CD8-positive, alpha-beta memory T cell (primary cell): ENCODE measurements at regions not wholly inside any gene's neighbourhood (a gene's known extent, or its start where the extent isn't known, plus 50 kb on each side); places are given as distances from the start of the nearest gene placed in this dataset.

Experiments
- CTCF ChIA-PET: fragments of 350-600 bp; sonication (Branson Sonifier 250); formaldehyde crosslinking; loops from one replicate; lab custom pipeline; 2021; ENCODE audit warnings: antibody characterized with exemption; lab: Charles Lee
- POLR2A ChIA-PET: fragments of 350-600 bp; sonication (Branson Sonifier 250); formaldehyde crosslinking; loops from one replicate; lab custom pipeline; 2021; ENCODE audit warnings: antibody characterized with exemption; lab: Charles Lee
- DNase-seq, 5 donors: peaks; one replicate each; pipeline versions ENCODE4 v3.0.0 to v3.0.0-alpha.2; 2020 to 2022; ENCODE audit warnings: mixed read lengths in 1 of 5
- H3K27ac ChIP-seq: one replicate; pipeline ENCODE4 v1.7.0; 2013; ENCODE audit warnings: low read depth, mild to moderate bottlenecking, low read length, moderate library complexity
- H3K27me3 ChIP-seq: 2 replicates; pipeline ENCODE4 v1.7.0; 2013; ENCODE audit warnings: low read length, mild to moderate bottlenecking; ENCODE audit not compliant: insufficient read depth, poor library complexity, severe bottlenecking
- H3K36me3 ChIP-seq: 2 replicates; pipeline ENCODE4 v1.7.0; 2013; ENCODE audit warnings: mild to moderate bottlenecking, low read length, moderate library complexity; ENCODE audit not compliant: insufficient read depth
- H3K4me1 ChIP-seq: 2 replicates; pipeline ENCODE4 v1.7.0; 2013; ENCODE audit warnings: mild to moderate bottlenecking, low read length, moderate library complexity; ENCODE audit not compliant: insufficient read depth
- H3K4me3 ChIP-seq: 2 replicates; pipeline ENCODE4 v1.7.0; 2013; ENCODE audit warnings: mild to moderate bottlenecking, low read length
- H3K9me3 ChIP-seq: 2 replicates; pipeline ENCODE4 v1.7.0; 2013; ENCODE audit warnings: mild to moderate bottlenecking, low read length
- H3K27ac Mint-ChIP-seq, 8 donors: one replicate each; pipeline ENCODE4 v1.8.0; 2020 to 2021; ENCODE audit warnings: mixed read lengths in 8 of 8, mild to moderate bottlenecking in 6 of 8, inconsistent platforms in 3 of 8, moderate library complexity in 3 of 8
- H3K27me3 Mint-ChIP-seq, 2 donors: one replicate each; pipeline ENCODE4 v1.8.0; 2020 to 2021; ENCODE audit warnings: mixed read lengths in 2 of 2, mild to moderate bottlenecking in 1 of 2, moderate library complexity in 1 of 2
- H3K36me3 Mint-ChIP-seq, 3 donors: one replicate each; pipeline ENCODE4 v1.8.0; 2020 to 2021; ENCODE audit warnings: mixed read lengths in 3 of 3, inconsistent platforms in 1 of 3, mild to moderate bottlenecking in 1 of 3
- H3K4me1 Mint-ChIP-seq, 3 donors: one replicate each; pipeline ENCODE4 v1.8.0; 2020 to 2021; ENCODE audit warnings: mixed read lengths in 3 of 3, inconsistent platforms in 1 of 3, mild to moderate bottlenecking in 1 of 3
- H3K4me3 Mint-ChIP-seq, 7 donors: one replicate each; pipeline ENCODE4 v1.8.0; 2020 to 2021; ENCODE audit warnings: mixed read lengths in 7 of 7, mild to moderate bottlenecking in 6 of 7, moderate library complexity in 4 of 7, inconsistent platforms in 2 of 7
- H3K9me3 Mint-ChIP-seq, 5 donors: one replicate each; pipeline ENCODE4 v1.8.0; 2020 to 2022; ENCODE audit warnings: mixed read lengths in 5 of 5, mild to moderate bottlenecking in 3 of 5, moderate library complexity in 2 of 5, inconsistent platforms in 1 of 5

- no peaks in the 10 kb centered on the region for H3K36me3 Mint-ChIP-seq
- POLR2A ChIA-PET: no interaction called here
- peaks cover 2 to 20% (median 11%) of the 10 kb centered on the region in 5 donors for H3K9me3 Mint-ChIP-seq
- Histone ChIP-seq H3K4me1 (no peaks in the 10 kb centered on the region), H3K27ac (no peak overlapping the region), H3K4me3 (no peak overlapping the region), H3K36me3 (no peaks in the 10 kb centered on the region), H3K9me3 (no peaks in the 10 kb centered on the region), H3K27me3 (no peaks in the 10 kb centered on the region)
- CTCF ChIA-PET: no interaction called here
- no peak for DNase-seq
- H3K27me3 Mint-ChIP-seq: no peaks in the 10 kb centered on the region
- no peak overlapping the region for H3K4me3 Mint-ChIP-seq
- no peak overlapping the region for H3K27ac Mint-ChIP-seq
- no peaks in the 10 kb centered on the region for H3K4me1 Mint-ChIP-seq
These were observed 162.4 kb upstream of the BTBD3 start for GRCh38 chr20:11755071-11755841.

GRCh38 chr20:11761497-11761896 is 156.2 kb upstream of the BTBD3 start:
- Histone ChIP-seq H3K27ac (no peak overlapping the region), H3K4me3 (no peak overlapping the region), H3K4me1 (no peaks in the 10 kb centered on the region), H3K27me3 (no peaks in the 10 kb centered on the region), H3K9me3 (no peaks in the 10 kb centered on the region), H3K36me3 (no peaks in the 10 kb centered on the region)
- Mint-ChIP-seq H3K9me3 (peaks cover 4 to 24% (median 19%) of the 10 kb centered on the region in 5 donors), H3K4me1 (no peaks in the 10 kb centered on the region), H3K27ac (no peak overlapping the region), H3K4me3 (no peak overlapping the region), H3K27me3 (no peaks in the 10 kb centered on the region), H3K36me3 (no peaks in the 10 kb centered on the region)
- CTCF ChIA-PET: no interaction called here
- POLR2A ChIA-PET: no interaction called here
- DNase-seq: no peak

GRCh38 chr20:11766961-11767360 is 150.7 kb upstream of the BTBD3 start:
- no peak overlapping the region for H3K4me3 Mint-ChIP-seq
- H3K36me3 Mint-ChIP-seq: no peaks in the 10 kb centered on the region
- H3K27me3 Mint-ChIP-seq: no peaks in the 10 kb centered on the region
- H3K4me3 ChIP-seq: no peak overlapping the region
- no peaks in the 10 kb centered on the region for H3K36me3 ChIP-seq
- no peak overlapping the region for H3K27ac ChIP-seq
- H3K27me3 ChIP-seq: no peaks in the 10 kb centered on the region
- no peaks in the 10 kb centered on the region for H3K4me1 ChIP-seq
- H3K4me1 Mint-ChIP-seq: no peaks in the 10 kb centered on the region
- H3K9me3 ChIP-seq: no peaks in the 10 kb centered on the region
- peaks cover 9 to 27% (median 16%) of the 10 kb centered on the region in 5 donors for H3K9me3 Mint-ChIP-seq
- H3K27ac Mint-ChIP-seq: no peak overlapping the region
- POLR2A ChIA-PET: no interaction called here
- DNase-seq: no peak
- CTCF ChIA-PET: no interaction called here

- Histone ChIP-seq H3K36me3 (no peaks in the 10 kb centered on the region), H3K4me1 (no peaks in the 10 kb centered on the region), H3K4me3 (no peak overlapping the region), H3K27ac (no peak overlapping the region), H3K27me3 (no peaks in the 10 kb centered on the region), H3K9me3 (no peaks in the 10 kb centered on the region)
- Mint-ChIP-seq H3K9me3 (peaks cover 9 to 31% (median 17%) of the 10 kb centered on the region in 5 donors), H3K27ac (no peak overlapping the region), H3K4me3 (no peak overlapping the region), H3K4me1 (no peaks in the 10 kb centered on the region), H3K36me3 (no peaks in the 10 kb centered on the region), H3K27me3 (no peaks in the 10 kb centered on the region)
- CTCF ChIA-PET: no interaction called here
- DNase-seq: no peak
- POLR2A ChIA-PET: no interaction called here
These were observed 147.9 kb upstream of the BTBD3 start for GRCh38 chr20:11769825-11770224.

GRCh38 chr20:11772226-11772730 is 145.4 kb upstream of the BTBD3 start:
- POLR2A ChIA-PET: no interaction called here
- Histone ChIP-seq H3K9me3 (no peaks in the 10 kb centered on the region), H3K4me1 (no peaks in the 10 kb centered on the region), H3K4me3 (no peak overlapping the region), H3K36me3 (no peaks in the 10 kb centered on the region), H3K27me3 (no peaks in the 10 kb centered on the region), H3K27ac (no peak overlapping the region)
- no peaks in the 10 kb centered on the region for H3K4me1 Mint-ChIP-seq
- CTCF ChIA-PET: no interaction called here
- H3K27me3 Mint-ChIP-seq: no peaks in the 10 kb centered on the region
- H3K27ac Mint-ChIP-seq: peak overlapping the region in 1 of 8 donors; percentile 15
- no peaks in the 10 kb centered on the region for H3K36me3 Mint-ChIP-seq
- DNase-seq: no peak
- H3K9me3 Mint-ChIP-seq: peaks cover 5 to 25% (median 15%) of the 10 kb centered on the region in 5 donors
- no peak overlapping the region for H3K4me3 Mint-ChIP-seq

GRCh38 chr20:11776687-11777086 is 141.0 kb upstream of the BTBD3 start:
- Histone ChIP-seq H3K4me1 (no peaks in the 10 kb centered on the region), H3K4me3 (no peak overlapping the region), H3K27me3 (no peaks in the 10 kb centered on the region), H3K9me3 (no peaks in the 10 kb centered on the region), H3K27ac (no peak overlapping the region), H3K36me3 (no peaks in the 10 kb centered on the region)
- ChIA-PET POLR2A (no interaction called here), CTCF (no interaction called here)
- peaks cover 3 to 27% (median 14%) of the 10 kb centered on the region in 5 donors for H3K9me3 Mint-ChIP-seq
- no peaks in the 10 kb centered on the region for H3K36me3 Mint-ChIP-seq
- no peaks in the 10 kb centered on the region for H3K4me1 Mint-ChIP-seq
- H3K27me3 Mint-ChIP-seq: no peaks in the 10 kb centered on the region
- H3K27ac Mint-ChIP-seq: no peak overlapping the region
- no peak for DNase-seq
- no peak overlapping the region for H3K4me3 Mint-ChIP-seq

GRCh38 chr20:11777387-11778205 is 140.1 kb upstream of the BTBD3 start:
- CTCF ChIA-PET: no interaction called here
- Histone ChIP-seq H3K27me3 (no peaks in the 10 kb centered on the region), H3K36me3 (no peaks in the 10 kb centered on the region), H3K27ac (no peak overlapping the region), H3K4me3 (no peak overlapping the region), H3K9me3 (no peaks in the 10 kb centered on the region), H3K4me1 (no peaks in the 10 kb centered on the region)
- H3K27me3 Mint-ChIP-seq: no peaks in the 10 kb centered on the region
- H3K4me3 Mint-ChIP-seq: no peak overlapping the region
- no peaks in the 10 kb centered on the region for H3K4me1 Mint-ChIP-seq
- POLR2A ChIA-PET: no interaction called here
- no peaks in the 10 kb centered on the region for H3K36me3 Mint-ChIP-seq
- peaks cover under 1 to 27% (median 12%) of the 10 kb centered on the region in 5 donors for H3K9me3 Mint-ChIP-seq
- no peak overlapping the region for H3K27ac Mint-ChIP-seq
- DNase-seq: no peak

- POLR2A ChIA-PET: no interaction called here
- no peak overlapping the region for H3K27ac Mint-ChIP-seq
- CTCF ChIA-PET: no interaction called here
These were observed 139.5 kb upstream of the BTBD3 start for GRCh38 chr20:11778206-11778570.

More at GRCh38 chr20:11778206-11778570, 139.5 kb upstream of the BTBD3 start:
- Histone ChIP-seq H3K4me1 (no peaks in the 10 kb centered on the region), H3K27me3 (no peaks in the 10 kb centered on the region), H3K4me3 (no peak overlapping the region), H3K9me3 (no peaks in the 10 kb centered on the region), H3K36me3 (no peaks in the 10 kb centered on the region), H3K27ac (no peak overlapping the region)
- Mint-ChIP-seq H3K9me3 (peaks cover 2 to 32% (median 9%) of the 10 kb centered on the region in 5 donors), H3K4me1 (no peaks in the 10 kb centered on the region), H3K27me3 (no peaks in the 10 kb centered on the region), H3K4me3 (no peak overlapping the region), H3K36me3 (no peaks in the 10 kb centered on the region)
- no peak for DNase-seq
